Fibroblast of upper back skin (primary cell): ENCODE measurements at regions not wholly inside any gene's neighbourhood (a gene's known extent, or its start where the extent isn't known, plus 50 kb on each side); places are given as distances from the start of the nearest gene placed in this dataset.

Source experiments
- DNase-seq: peaks from one replicate; pipeline ENCODE4 v3.0.0-alpha.2; 2013

DNA sequence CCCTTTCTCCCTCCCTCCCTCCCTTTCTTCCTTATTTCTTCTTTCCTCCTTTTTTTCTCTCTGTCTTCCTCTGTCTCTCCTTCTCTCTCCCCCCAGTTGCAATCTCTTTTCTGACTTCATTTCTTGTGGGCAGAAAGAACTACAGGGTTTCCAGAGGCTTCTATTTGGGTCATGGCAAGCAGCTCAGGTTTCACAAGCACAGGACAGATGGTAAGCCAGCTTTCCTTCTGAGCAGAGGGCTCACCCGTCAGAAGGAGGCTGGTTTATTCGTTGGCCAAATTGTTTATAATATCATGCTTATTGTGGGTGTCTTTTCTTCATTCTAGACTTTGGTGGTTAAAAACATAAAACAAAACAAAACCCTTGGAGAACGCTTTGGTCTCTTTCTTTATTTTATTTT lies 58.9 kb upstream of the CLMP start:
- DNase-seq = no peak

DNA sequence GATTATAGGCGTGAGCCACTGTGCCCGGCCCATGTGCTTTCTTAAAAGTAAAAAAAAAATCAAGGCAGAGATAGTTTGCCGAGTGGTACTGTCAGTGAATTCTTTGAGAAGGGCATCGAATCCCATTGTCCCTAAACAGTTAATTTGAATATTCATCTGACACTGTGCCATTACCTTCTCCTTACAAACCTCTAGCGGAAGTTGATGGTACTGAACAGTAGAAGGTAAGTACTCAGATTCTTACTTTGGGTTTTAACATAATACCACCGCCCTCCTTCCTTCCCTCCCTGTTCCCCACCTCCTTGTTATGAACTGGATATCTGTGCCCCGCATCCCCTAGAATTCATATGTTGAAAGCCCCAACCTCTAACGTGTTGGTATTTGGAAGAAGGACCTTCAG lies 58.2 kb upstream of the CLMP start:
- no peak for DNase-seq

DNA sequence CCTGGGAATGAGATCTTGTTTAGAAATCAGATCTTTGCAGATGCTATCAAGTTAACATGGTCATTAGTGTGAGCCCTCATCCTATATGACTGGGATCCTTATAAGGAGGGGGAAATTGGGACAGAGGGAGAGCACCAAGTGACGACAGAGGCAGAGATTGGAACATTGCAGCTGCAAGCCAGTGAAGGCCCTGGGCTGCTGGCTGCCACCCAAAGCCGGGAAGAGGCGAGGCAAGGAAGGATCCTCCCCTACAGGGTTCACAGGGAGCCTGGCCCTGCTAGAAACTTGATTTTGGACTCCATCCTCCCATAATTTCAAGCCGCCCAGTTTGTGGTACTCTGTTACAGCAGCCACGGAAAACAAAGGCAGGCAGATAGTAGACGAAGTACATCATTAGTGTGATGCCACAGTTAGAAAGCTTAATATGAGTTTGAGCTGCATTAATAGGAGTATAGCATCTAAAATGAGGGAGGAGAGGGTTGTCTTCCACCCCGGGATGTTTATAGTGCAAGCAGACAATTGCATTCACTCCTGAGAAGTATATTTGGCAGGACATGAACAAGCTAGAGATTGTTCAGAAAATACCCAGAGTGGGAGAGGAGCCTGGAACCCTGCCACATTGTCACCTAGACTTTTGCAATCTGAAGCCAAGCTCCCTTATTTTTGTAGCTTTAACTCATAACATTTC lies 56.8 kb upstream of the CLMP start:
- DNase-seq = peak; percentile 55

DNA sequence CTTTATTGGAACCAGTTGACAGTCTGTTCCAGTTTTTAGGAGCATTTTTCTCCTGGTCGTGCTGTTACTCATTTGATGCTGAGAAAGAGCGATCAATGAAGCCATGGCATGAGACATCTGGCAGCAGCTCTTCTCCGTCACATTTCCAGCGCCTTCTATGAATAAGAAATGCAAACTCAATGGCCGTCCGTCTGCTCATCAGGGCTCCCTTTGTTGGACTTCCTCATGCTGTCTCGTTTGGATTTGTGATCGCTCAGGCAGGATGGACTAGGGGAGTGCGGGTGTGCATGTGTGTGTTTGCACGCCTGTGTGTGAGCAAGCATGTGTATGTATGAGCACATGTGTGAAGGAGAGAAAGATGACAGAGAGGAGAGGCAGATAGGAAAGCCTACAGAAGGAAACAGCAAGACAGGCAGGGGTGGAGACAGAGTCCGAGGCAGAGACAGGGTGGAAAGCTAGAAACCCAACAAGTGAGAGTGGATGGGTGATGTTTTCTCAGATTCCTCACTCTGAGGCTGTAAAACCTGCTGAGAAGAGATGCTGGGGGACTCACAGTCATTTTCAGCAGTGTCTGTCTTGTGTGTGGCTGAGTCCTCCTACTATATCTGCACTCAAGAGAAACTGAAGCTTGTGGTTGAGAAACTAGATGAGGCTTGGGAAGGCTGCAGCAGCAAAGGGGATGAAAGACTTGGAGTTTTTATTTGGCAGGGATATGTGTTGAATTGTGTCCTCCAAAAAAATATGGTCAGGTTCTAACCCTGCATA lies 56.0 kb upstream of the CLMP start:
- no peak for DNase-seq

DNA sequence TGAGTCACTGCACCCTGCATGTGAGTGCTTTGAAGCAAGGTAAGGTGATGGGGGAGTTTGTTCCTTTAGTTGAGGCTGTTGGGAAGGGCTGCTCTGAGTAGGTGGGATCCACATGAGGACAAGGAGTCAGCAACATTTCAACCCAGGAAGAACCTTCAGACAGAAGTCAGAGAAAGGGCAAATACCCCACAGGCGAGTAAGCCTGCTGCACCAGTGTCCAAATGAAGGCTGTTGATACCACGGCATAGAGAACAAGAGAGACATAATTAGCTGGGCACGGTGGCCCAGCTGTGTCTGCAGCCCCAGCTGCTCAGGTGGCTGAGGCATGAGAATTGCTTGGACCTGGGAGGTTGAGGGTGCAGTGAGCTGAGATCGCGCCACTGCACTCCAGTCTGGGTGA lies 54.3 kb upstream of the CLMP start:
- DNase-seq = no peak

DNA sequence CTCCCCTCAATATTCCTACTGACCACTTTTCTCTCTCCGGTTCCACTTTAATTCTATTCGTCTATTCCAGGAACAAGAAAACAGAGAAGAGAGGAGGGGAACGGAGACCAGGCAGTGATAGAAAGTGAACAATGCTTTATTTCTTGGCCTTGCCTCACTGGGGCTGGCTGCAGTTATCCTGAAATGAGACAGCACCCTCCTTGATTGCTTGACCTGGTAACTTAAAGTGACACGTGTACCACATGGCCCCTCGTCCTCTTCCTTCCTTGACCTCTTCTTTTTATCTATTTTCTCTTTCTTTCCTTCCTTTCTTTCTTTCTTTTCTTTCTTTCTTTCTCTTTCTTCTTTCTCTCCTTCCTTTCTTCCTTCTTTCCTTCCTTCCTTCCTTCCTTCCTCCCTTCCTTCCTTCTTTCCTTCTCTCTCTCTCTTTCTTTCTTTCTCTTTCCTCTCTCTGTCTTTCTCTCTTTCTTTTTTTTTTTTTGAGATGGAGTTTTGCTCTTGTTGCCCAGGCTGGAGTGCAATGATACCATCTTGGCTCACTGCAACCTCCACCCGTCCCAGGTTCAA lies 52.8 kb upstream of the CLMP start:
- DNase-seq = no peak

DNA sequence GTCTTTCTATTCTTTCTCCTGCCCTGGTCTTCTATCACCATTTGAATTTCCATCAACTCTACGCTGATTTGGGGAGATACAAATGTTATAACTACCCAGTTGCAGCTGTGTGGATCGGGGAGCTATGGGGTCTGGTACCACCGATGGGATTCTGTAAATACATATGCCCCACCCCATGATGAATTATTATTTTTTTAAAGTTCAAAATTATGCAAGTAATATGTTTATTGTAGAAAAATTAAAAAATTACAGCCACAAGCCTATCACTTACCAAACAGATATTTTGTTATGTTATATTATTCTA lies 52.4 kb upstream of the CLMP start:
- no peak for DNase-seq

DNA sequence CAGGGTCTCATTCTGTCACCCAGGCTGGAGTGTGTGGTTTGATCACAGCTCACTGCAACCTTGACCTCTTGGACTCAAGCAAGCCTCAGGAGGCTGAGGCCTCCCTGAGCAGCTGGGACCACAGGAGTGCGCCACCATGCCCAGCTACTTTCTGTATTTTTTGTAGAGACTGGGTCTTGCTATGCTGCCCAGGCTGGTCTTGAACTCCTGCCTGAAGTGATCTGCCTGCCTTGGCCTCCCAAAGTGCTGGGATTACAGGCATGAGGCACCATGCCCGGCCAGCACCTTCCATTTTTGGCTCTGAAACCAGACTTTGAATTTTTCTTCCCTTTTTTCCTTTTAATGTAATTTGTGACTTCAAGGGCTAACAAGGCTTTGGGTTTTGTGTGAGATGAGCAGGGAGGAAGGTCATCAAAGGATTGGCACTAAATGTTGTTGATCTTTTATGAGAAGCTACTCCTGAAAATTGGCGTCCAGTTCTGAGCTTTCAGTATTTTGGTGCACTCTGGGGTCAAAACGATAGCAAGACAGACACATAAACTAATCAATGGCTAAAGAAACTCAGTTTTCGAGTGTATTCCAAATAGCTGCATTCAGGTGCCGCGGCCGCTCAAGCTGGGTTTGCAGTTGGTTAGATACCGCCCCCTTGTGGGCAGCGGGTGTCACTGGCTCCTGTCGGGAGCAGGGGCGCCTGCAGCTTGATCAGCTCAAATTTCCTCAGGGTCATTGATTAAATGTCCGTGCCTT lies 51.9 kb upstream of the CLMP start:
- DNase-seq = peak; percentile 81

DNA sequence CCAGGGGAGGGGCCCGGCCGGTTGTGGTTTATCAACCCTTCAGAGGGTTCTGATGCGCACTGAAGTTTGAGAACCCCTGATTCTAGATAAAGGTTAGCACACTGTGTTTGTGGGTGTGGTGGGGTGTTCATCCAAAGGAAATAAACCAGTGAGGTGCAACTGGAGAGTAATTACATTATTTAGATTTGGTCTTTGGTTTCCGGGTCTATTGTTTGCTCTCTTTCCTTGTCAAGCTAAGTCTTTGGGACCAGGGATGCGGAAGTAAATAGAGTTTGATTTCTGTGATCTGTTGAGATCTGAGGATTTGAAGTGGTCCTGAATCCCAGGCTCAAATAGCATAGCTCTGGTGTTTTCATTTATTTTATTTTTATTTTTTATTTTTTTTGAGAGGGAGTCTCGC lies 50.5 kb upstream of the CLMP start:
- DNase-seq = no peak
